DND-41 (cell line): ENCODE measurements at regions not wholly inside any gene's neighbourhood (a gene's known extent, or its start where the extent isn't known, plus 50 kb on each side); places are given as distances from the start of the nearest gene placed in this dataset.

Experiments used
- ATAC-seq: fragments of 200-7000 bp; cut with Tn5 transposase; 3 replicates; pipeline ENCODE4 v1.9.1; 2021; ENCODE audit warnings: low read depth; ENCODE audit not compliant: insufficient read depth
- DNase-seq: peaks from one replicate; pipeline ENCODE4 v3.0.0-alpha.2; 2020
- H2AFZ ChIP-seq: 2 replicates; pipeline ENCODE4 v1.6.0; 2012; ENCODE audit warnings: low read depth, low read length
- H3K27ac ChIP-seq: 2 replicates; pipeline ENCODE4 v1.5.1; 2012; ENCODE audit warnings: low read length, inconsistent platforms
- H3K27me3 ChIP-seq: fragments of 200-600 bp; sonication (generic); 2 replicates; pipeline ENCODE4 v1.6.0; 2012; ENCODE audit warnings: low read length, mild to moderate bottlenecking, inconsistent platforms; ENCODE audit not compliant: insufficient read depth, poor library complexity
- H3K36me3 ChIP-seq: 2 replicates; pipeline ENCODE4 v1.5.1; 2012; ENCODE audit warnings: low read length, inconsistent platforms; ENCODE audit not compliant: insufficient read depth
- H3K4me1 ChIP-seq: 2 replicates; pipeline ENCODE4 v1.5.1; 2012; ENCODE audit warnings: mild to moderate bottlenecking, low read length; ENCODE audit not compliant: insufficient read depth
- H3K4me2 ChIP-seq: 2 replicates; pipeline ENCODE4 v1.6.0; 2012; ENCODE audit warnings: mild to moderate bottlenecking, moderate library complexity, low read length, inconsistent platforms; ENCODE audit not compliant: insufficient read depth
- H3K4me3 ChIP-seq, 2 experiments: fragments of 200-600 bp in 1 of 2; shearing (Covaris generic) in 1 of 2; 2 replicates each; pipeline ENCODE4 v1.5.1; 2012 to 2016; ENCODE audit warnings: inconsistent platforms in 2 of 2, low read length in 2 of 2, mild to moderate bottlenecking in 2 of 2, low read depth in 1 of 2, moderate library complexity in 1 of 2
- H3K79me2 ChIP-seq: 2 replicates; pipeline ENCODE4 v1.6.0; 2012; ENCODE audit warnings: low read length, inconsistent platforms; ENCODE audit not compliant: insufficient read depth
- H3K9ac ChIP-seq: 2 replicates; pipeline ENCODE4 v1.6.0; 2012; ENCODE audit warnings: low read depth, mild to moderate bottlenecking, inconsistent platforms, low read length, moderate library complexity
- H3K9me3 ChIP-seq: 2 replicates; pipeline ENCODE4 v1.5.1; 2012; ENCODE audit warnings: low read length, moderate library complexity, mild to moderate bottlenecking, inconsistent platforms; ENCODE audit not compliant: insufficient read depth, severe bottlenecking
- H4K20me1 ChIP-seq: 2 replicates; pipeline ENCODE4 v1.6.0; 2012; ENCODE audit warnings: low read length; ENCODE audit not compliant: insufficient read depth
- EZH2 ChIP-seq: IDR thresholded peaks from 3 replicates; pipeline ENCODE4 v1.6.1; 2012; ENCODE audit warnings: borderline replicate concordance, low read depth, mild to moderate bottlenecking, moderate library complexity, low read length, inconsistent platforms; ENCODE audit not compliant: severe bottlenecking
- TF ChIP-seq, protein P1 (sequence below): IDR thresholded peaks from 2 replicates; pipeline ENCODE4 v1.5.1; 2012; ENCODE audit warnings: borderline replicate concordance, low read length, moderate library complexity, mild to moderate bottlenecking; ENCODE audit not compliant: poor library complexity, severe bottlenecking; ENCODE audit errors: extremely low read depth

- no peak for DNase-seq
Measured at GRCh38 chr3:27022096-27022761, 347.0 kb downstream of the NEK10 start.

GRCh38 chr3:27024493-27024892, 344.7 kb downstream of the NEK10 start:
- ATAC-seq (no peak), DNase-seq (no peak)
- Histone ChIP-seq H3K27ac (no peak overlapping the region), H4K20me1 (no peaks in the 10 kb centered on the region), H2AFZ (no peak overlapping the region), H3K9ac (no peak overlapping the region), H3K4me3 (no peak overlapping the region), H3K4me2 (no peak overlapping the region), H3K4me1 (no peaks in the 10 kb centered on the region), H3K9me3 (no peaks in the 10 kb centered on the region), H3K27me3 (no peaks in the 10 kb centered on the region), H3K79me2 (no peaks in the 10 kb centered on the region), H3K36me3 (no peaks in the 10 kb centered on the region)
- TF ChIP-seq, protein P1, sequence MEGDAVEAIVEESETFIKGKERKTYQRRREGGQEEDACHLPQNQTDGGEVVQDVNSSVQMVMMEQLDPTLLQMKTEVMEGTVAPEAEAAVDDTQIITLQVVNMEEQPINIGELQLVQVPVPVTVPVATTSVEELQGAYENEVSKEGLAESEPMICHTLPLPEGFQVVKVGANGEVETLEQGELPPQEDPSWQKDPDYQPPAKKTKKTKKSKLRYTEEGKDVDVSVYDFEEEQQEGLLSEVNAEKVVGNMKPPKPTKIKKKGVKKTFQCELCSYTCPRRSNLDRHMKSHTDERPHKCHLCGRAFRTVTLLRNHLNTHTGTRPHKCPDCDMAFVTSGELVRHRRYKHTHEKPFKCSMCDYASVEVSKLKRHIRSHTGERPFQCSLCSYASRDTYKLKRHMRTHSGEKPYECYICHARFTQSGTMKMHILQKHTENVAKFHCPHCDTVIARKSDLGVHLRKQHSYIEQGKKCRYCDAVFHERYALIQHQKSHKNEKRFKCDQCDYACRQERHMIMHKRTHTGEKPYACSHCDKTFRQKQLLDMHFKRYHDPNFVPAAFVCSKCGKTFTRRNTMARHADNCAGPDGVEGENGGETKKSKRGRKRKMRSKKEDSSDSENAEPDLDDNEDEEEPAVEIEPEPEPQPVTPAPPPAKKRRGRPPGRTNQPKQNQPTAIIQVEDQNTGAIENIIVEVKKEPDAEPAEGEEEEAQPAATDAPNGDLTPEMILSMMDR: no peak
- no peak for TF ChIP-seq EZH2

More at GRCh38 chr3:27022096-27022761, 347.0 kb downstream of the NEK10 start:
- ATAC-seq: no peak
- TF ChIP-seq, protein P1: no peak
- no peak for TF ChIP-seq EZH2
- Histone ChIP-seq H3K27me3 (no peaks in the 10 kb centered on the region), H4K20me1 (no peaks in the 10 kb centered on the region), H3K27ac (no peak overlapping the region), H3K9me3 (no peaks in the 10 kb centered on the region), H3K79me2 (no peaks in the 10 kb centered on the region), H3K4me2 (no peak overlapping the region), H2AFZ (no peak overlapping the region), H3K4me1 (no peaks in the 10 kb centered on the region), H3K4me3 (no peak overlapping the region), H3K9ac (no peak overlapping the region), H3K36me3 (no peaks in the 10 kb centered on the region)

- H3K9ac ChIP-seq: no peak overlapping the region
- no peaks in the 10 kb centered on the region for H4K20me1 ChIP-seq
- H3K4me1 ChIP-seq: no peaks in the 10 kb centered on the region
- DNase-seq: no peak
- no peak overlapping the region for H3K4me3 ChIP-seq
- no peaks in the 10 kb centered on the region for H3K36me3 ChIP-seq
- no peaks in the 10 kb centered on the region for H3K79me2 ChIP-seq
- H3K27me3 ChIP-seq: no peaks in the 10 kb centered on the region
- ATAC-seq: no peak
- H3K9me3 ChIP-seq: no peaks in the 10 kb centered on the region
- no peak overlapping the region for H3K27ac ChIP-seq
- no peak overlapping the region for H3K4me2 ChIP-seq
- no peak for TF ChIP-seq EZH2
- TF ChIP-seq, protein P1: no peak
- H2AFZ ChIP-seq: no peak overlapping the region
Measured at GRCh38 chr3:27025718-27026117, 343.5 kb downstream of the NEK10 start.
